Stimulated activated CD4-positive, alpha-beta T cell treated with anti-CD3 and anti-CD28 coated beads, Interleukin-15, amount 100 ng/mL, for 1 hour (primary cell): ENCODE measurements at regions not wholly inside any gene's neighbourhood (a gene's known extent, or its start where the extent isn't known, plus 50 kb on each side); places are given as distances from the start of the nearest gene placed in this dataset.
"Not testable (repeated sequence)": the region's sequence is repeated elsewhere in the genome, so short reads cannot be mapped to it uniquely, and the experiment has no call there.

Experiments
- DNase-seq, 2 donors: peaks; one replicate each; pipeline ENCODE4 v3.0.0-alpha.2; 2020; ENCODE audit warnings: low read depth in 1 of 2, low spot score in 1 of 2

GRCh38 chr12:75630091-75630490 is 118.7 kb upstream of the KRR1 start:
- no peak for DNase-seq

- no peak for DNase-seq
These were observed 117.5 kb upstream of the KRR1 start for GRCh38 chr12:75628916-75629315.

GRCh38 chr12:75628511-75628910 is 117.1 kb upstream of the KRR1 start:
- no peak for DNase-seq

- no peak for DNase-seq
These were observed 112.3 kb upstream of the KRR1 start for GRCh38 chr12:75623631-75624154.

GRCh38 chr12:75622492-75622891 is 111.1 kb upstream of the KRR1 start:
- no peak for DNase-seq

GRCh38 chr12:75614396-75614795 is 103.0 kb upstream of the KRR1 start:
- DNase-seq = not testable (repeated sequence)

- no peak for DNase-seq
These were observed 102.6 kb upstream of the KRR1 start for GRCh38 chr12:75613981-75614380.

- DNase-seq = no peak
These were observed 99.6 kb upstream of the KRR1 start for GRCh38 chr12:75611041-75611440.

- DNase-seq = no peak
These were observed 95.5 kb upstream of the KRR1 start for GRCh38 chr12:75606956-75607355.

- DNase-seq = no peak
These were observed 94.7 kb upstream of the KRR1 start for GRCh38 chr12:75606151-75606550.

- DNase-seq = no peak
These were observed 92.1 kb upstream of the KRR1 start for GRCh38 chr12:75603475-75603874.

GRCh38 chr12:75602106-75602505 is 90.7 kb upstream of the KRR1 start:
- DNase-seq = no peak

GRCh38 chr12:75600146-75600545 is 88.7 kb upstream of the KRR1 start:
- no peak for DNase-seq

GRCh38 chr12:75599061-75599460 is 87.7 kb upstream of the KRR1 start:
- no peak for DNase-seq

- no peak for DNase-seq
These were observed 85.0 kb upstream of the KRR1 start for GRCh38 chr12:75596406-75596805.

GRCh38 chr12:75592638-75593335 is 81.4 kb upstream of the KRR1 start:
- DNase-seq = no peak

GRCh38 chr12:75592086-75592485 is 80.7 kb upstream of the KRR1 start:
- DNase-seq = no peak

GRCh38 chr12:75591628-75592027 is 80.2 kb upstream of the KRR1 start:
- DNase-seq = no peak

GRCh38 chr12:75589801-75590200 is 78.4 kb upstream of the KRR1 start:
- DNase-seq = no peak

GRCh38 chr12:75587340-75588106 is 76.1 kb upstream of the KRR1 start:
- DNase-seq = no peak

- no peak for DNase-seq
These were observed 73.9 kb upstream of the KRR1 start for GRCh38 chr12:75585330-75585729.

- DNase-seq = no peak
These were observed 71.9 kb upstream of the KRR1 start for GRCh38 chr12:75583355-75583754.

- no peak for DNase-seq
These were observed 70.1 kb upstream of the KRR1 start for GRCh38 chr12:75581515-75581914.
